ENCODE measurements at regions not wholly inside any gene's neighbourhood (a gene's known extent, or its start where the extent isn't known, plus 50 kb on each side); places are given as distances from the start of the nearest gene placed in this dataset.
A peak's percentile ranks its signal among the peaks of the same experiment; 100 is the strongest.

DNA sequence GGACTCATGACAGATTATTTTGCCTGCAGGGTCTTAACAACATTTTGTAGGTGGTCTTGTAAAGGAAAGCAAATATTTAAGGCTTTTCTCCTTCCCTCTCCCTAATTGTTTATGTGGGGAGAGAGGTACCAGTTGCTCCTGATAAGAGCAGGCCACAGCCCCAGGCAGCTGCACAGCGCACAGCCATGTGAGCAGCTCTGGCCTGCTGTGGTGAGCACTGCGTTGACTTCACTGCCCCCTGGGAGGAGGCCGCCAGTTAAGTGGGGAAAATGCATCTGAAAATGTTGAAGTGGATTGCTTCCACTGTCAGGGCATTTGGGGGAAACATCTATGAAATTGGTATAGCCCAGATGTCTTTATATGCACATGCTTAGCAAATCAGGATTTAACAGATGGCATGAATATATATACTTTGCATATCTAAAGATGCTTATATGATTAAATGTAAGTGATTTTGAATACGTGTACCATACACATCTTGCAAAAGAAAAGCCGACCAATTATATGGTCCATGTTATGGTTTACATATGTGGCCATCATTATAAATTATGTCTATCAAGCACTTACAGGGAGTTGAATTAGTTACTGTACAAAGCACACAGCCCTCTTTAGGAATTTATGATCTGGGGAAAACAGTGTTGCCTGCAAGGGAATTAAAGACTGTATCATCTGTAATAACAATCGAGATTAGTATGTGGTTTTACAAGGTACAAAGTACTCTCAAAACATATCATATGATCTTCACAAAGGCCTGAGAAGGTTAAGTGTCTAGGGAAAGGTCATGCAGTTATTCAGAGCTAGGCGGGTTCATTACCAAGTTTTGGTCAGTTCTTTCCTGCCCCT, 132.1 kb downstream of the RHOU start:
- H3K4me1 ChIP-seq (ENCODE audit: control insufficient read depth in 2 of 2, insufficient read depth in 2 of 2, low read length in 2 of 2), result peaks cover 12 to 20% of the 10 kb centered on the region in 2 donors
- no peaks in the 10 kb centered on the region for H3K9me3 ChIP-seq (ENCODE audit: control insufficient read depth in 2 of 2, low read length in 2 of 2)
- no peak overlapping the region for H3K9ac ChIP-seq (ENCODE audit: low read depth in 1 of 2, low read length in 2 of 2)
- no peaks in the 10 kb centered on the region for H3K36me3 ChIP-seq (ENCODE audit: control insufficient read depth in 2 of 2, insufficient read depth in 2 of 2, low read length in 2 of 2)
- no peaks in the 10 kb centered on the region for H3K27me3 ChIP-seq (ENCODE audit: control insufficient read depth in 2 of 2, insufficient read depth in 2 of 2, low read length in 2 of 2)
- H3K27ac ChIP-seq (ENCODE audit: low read depth in 2 of 2, low read length in 2 of 2), result no peak overlapping the region
- H3K4me3 ChIP-seq (ENCODE audit: low read length in 2 of 2), result no peak overlapping the region

DNA sequence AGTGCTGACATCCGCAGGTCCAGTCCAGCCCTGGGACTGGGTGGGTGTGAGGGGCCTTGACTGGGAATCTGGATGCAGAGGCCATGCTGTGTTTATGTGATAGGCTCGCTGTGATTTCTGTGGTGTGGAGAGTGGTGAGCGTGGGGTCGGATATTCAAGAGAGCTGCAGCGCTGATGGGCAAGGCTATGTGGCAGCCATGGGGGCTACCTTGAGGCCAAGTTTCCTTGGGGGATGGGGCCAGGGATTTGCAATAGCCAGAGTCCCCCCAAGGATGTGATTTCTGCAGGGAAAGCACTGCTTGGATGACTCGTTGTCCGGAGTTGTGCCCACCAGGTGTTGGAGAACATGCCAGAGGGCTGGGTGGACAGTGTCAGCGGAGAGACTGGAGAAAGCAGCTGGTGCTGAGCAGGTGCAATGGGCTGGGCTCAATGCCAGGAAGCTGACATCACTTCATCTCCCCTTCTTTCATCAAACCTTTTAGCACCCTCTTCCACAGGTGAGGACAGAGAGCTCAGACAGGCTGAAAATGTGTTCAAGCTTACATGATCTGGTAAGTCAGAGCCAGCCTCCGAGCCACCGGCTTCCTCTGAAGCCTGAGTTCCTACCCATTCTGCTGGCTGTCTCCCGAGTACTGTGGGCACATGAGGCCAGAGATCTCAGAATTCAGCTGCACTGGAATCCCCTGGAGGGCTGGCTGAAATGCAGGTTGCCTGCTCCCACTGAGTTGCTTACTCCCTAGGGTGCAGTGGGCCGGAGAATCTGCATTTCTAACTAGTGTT, 132.9 kb downstream of the RHOU start:
- Histone ChIP-seq H3K4me1 (ENCODE audit: control insufficient read depth in 2 of 2, insufficient read depth in 2 of 2, low read length in 2 of 2) (peaks cover 12 to 20% of the 10 kb centered on the region in 2 donors), H3K27ac (ENCODE audit: low read depth in 2 of 2, low read length in 2 of 2) (no peak overlapping the region), H3K36me3 (ENCODE audit: control insufficient read depth in 2 of 2, insufficient read depth in 2 of 2, low read length in 2 of 2) (no peaks in the 10 kb centered on the region), H3K9ac (ENCODE audit: low read depth in 1 of 2, low read length in 2 of 2) (no peak overlapping the region), H3K9me3 (ENCODE audit: control insufficient read depth in 2 of 2, low read length in 2 of 2) (no peaks in the 10 kb centered on the region), H3K27me3 (ENCODE audit: control insufficient read depth in 2 of 2, insufficient read depth in 2 of 2, low read length in 2 of 2) (no peaks in the 10 kb centered on the region), H3K4me3 (ENCODE audit: low read length in 2 of 2) (no peak overlapping the region)

DNA sequence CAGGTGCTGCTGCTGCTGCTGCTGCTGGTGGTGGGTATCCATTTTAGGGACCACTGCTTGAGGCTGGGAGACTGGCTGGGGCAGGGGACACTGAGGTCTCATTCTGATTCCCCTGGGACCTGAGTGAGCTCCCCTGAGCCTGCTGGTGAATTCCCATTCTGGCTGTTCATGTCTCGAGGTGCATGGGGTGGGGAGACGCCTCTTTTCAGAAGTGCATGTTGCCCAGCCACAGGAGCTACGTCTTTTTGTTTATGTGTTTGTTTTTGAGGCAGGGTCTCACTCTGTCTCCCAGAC, 133.4 kb downstream of the RHOU start:
- Histone ChIP-seq H3K27ac (ENCODE audit: low read depth in 2 of 2, low read length in 2 of 2) (no peak overlapping the region), H3K4me1 (ENCODE audit: control insufficient read depth in 2 of 2, insufficient read depth in 2 of 2, low read length in 2 of 2) (peaks cover 12 to 17% of the 10 kb centered on the region in 2 donors), H3K4me3 (ENCODE audit: low read length in 2 of 2) (no peak overlapping the region), H3K27me3 (ENCODE audit: control insufficient read depth in 2 of 2, insufficient read depth in 2 of 2, low read length in 2 of 2) (no peaks in the 10 kb centered on the region), H3K9ac (ENCODE audit: low read depth in 1 of 2, low read length in 2 of 2) (no peak overlapping the region), H3K9me3 (ENCODE audit: control insufficient read depth in 2 of 2, low read length in 2 of 2) (no peaks in the 10 kb centered on the region), H3K36me3 (ENCODE audit: control insufficient read depth in 2 of 2, insufficient read depth in 2 of 2, low read length in 2 of 2) (no peaks in the 10 kb centered on the region)

DNA sequence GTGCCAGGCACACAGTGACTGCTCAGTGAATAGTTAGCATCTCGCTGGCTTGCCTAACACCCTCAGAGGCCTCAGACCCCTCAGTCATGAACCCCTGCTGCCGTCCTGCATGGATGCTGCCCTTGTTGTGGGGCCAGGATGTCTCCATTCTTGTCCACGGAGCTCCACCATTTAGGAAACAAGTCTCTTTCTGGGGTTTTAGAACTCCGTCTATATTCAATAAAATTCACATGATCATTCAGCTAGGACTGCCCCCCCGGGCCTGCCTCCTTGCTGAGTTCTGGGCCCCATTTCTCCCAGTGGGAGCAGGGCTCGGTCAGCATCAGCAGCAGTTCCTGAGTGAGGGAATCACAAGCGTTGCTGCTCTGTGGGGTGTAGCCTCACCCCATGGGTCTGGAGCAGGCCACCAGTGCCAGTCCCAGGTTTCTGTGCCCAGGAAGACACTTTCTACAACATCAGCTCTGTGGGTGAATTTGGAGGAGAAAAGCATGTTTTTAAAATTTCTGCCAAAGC, 134.1 kb downstream of the RHOU start:
- Histone ChIP-seq H3K36me3 (ENCODE audit: control insufficient read depth in 2 of 2, insufficient read depth in 2 of 2, low read length in 2 of 2) (no peaks in the 10 kb centered on the region), H3K27me3 (ENCODE audit: control insufficient read depth in 2 of 2, insufficient read depth in 2 of 2, low read length in 2 of 2) (no peaks in the 10 kb centered on the region), H3K9me3 (ENCODE audit: control insufficient read depth in 2 of 2, low read length in 2 of 2) (no peaks in the 10 kb centered on the region), H3K9ac (ENCODE audit: low read depth in 1 of 2, low read length in 2 of 2) (no peak overlapping the region), H3K27ac (ENCODE audit: low read depth in 2 of 2, low read length in 2 of 2) (no peak overlapping the region), H3K4me3 (ENCODE audit: low read length in 2 of 2) (no peak overlapping the region), H3K4me1 (ENCODE audit: control insufficient read depth in 2 of 2, insufficient read depth in 2 of 2, low read length in 2 of 2) (peaks cover 8 to 10% of the 10 kb centered on the region in 2 donors)

DNA sequence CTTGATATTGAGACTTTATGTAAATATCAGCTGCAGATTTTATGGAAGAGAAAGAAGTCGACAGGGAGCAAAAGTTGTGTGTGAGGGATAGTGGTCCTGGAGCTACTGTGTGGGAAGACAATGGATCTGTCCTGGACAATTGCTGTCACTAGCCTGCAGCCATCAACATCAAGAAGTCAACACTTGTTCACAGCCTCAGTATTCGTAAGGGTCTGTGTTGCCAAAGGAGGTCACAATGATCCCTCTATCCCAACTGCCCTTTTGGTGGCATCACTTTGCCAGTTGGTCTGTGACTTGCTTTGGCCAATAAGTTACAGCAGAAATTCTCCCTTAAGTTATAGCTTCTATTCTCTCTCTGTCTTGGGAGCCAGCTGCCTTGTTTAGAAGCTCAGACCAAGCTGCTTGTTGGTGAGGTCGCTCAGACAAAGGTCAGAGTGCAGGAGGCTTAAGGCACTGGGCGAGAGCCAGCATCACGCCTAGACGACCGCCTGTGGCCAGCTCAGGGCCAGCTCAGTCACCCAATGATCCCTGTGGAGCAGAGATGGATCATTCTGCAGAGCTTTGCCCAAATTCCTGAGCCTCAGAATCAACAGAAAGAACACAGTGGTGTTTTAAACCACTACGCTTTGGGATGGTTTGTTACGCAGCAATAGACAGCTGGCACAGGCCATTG, 134.9 kb downstream of the RHOU start:
- Histone ChIP-seq H3K4me3 (ENCODE audit: low read length in 2 of 2) (no peak overlapping the region), H3K36me3 (ENCODE audit: control insufficient read depth in 2 of 2, insufficient read depth in 2 of 2, low read length in 2 of 2) (no peaks in the 10 kb centered on the region), H3K27me3 (ENCODE audit: control insufficient read depth in 2 of 2, insufficient read depth in 2 of 2, low read length in 2 of 2) (no peaks in the 10 kb centered on the region), H3K27ac (ENCODE audit: low read depth in 2 of 2, low read length in 2 of 2) (no peak overlapping the region), H3K9me3 (ENCODE audit: control insufficient read depth in 2 of 2, low read length in 2 of 2) (no peaks in the 10 kb centered on the region), H3K9ac (ENCODE audit: low read depth in 1 of 2, low read length in 2 of 2) (no peak overlapping the region), H3K4me1 (ENCODE audit: control insufficient read depth in 2 of 2, insufficient read depth in 2 of 2, low read length in 2 of 2) (peaks cover 7 to 8% of the 10 kb centered on the region in 2 donors)

DNA sequence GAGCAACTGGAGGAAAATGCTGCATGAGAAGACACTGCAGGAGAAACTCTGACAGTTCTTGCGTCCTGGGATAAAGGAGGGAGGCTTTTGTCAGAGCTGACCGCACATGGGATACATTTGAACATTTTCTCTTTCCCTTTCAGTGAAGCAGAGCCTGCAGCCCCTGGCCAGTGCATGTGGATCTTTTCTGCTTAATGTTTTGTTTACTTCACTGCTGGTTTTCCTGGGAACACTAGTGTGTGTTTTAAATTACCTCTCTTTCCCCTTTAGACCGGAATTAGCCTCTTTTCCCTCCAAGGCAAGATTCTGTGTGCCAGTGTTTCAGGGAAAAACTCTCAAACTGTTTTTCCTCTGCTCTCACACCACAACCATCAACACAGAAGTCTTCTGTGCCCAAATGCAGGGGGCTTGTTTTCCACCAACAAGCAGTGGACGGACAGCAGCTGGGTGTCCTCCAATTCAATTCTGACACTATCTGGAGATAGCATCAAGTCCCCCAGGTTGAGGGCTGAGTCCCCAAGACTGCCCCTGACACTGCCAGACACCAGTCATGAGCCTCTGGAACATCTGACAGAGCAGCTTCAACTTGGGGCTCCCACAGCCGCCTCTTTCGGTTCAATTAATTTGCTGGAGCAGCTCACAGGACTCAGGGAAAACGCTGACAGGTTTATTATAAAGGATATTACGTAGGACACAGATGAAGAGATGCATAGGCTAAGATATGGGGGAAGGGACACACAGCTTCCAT, 136.2 kb downstream of the RHOU start:
- no peaks in the 10 kb centered on the region for H3K9me3 ChIP-seq (ENCODE audit: control insufficient read depth in 2 of 2, low read length in 2 of 2)
- H3K4me1 ChIP-seq (ENCODE audit: control insufficient read depth in 2 of 2, insufficient read depth in 2 of 2, low read length in 2 of 2), result peaks cover 7 to 8% of the 10 kb centered on the region in 2 donors
- H3K27ac ChIP-seq (ENCODE audit: low read depth in 2 of 2, low read length in 2 of 2), result peak overlapping the region; percentile 29 to 40
- H3K4me3 ChIP-seq (ENCODE audit: low read length in 2 of 2), result no peak overlapping the region
- H3K9ac ChIP-seq (ENCODE audit: low read depth in 1 of 2, low read length in 2 of 2), result no peak overlapping the region
- H3K36me3 ChIP-seq (ENCODE audit: control insufficient read depth in 2 of 2, insufficient read depth in 2 of 2, low read length in 2 of 2), result no peaks in the 10 kb centered on the region
- no peaks in the 10 kb centered on the region for H3K27me3 ChIP-seq (ENCODE audit: control insufficient read depth in 2 of 2, insufficient read depth in 2 of 2, low read length in 2 of 2)

DNA sequence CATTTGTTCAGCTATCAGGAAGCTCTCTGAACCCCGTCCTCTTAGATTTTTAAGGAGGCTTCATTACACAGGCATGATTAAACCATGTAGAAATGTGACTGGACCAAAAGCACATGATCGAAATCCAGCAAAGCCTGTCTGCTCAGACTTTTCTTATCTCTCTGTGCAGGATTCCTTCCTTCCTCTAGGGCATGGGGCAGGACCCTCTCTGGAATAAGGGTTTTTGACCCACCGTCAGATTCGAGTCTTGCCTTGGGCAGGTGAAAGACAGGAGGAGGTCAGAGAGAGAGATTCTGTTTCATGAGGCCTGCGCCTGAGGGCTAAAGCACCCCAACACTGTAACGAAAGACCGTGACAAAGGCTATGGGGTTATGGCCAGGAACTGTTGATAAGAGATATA, 136.8 kb downstream of the RHOU start:
- Histone ChIP-seq H3K27ac (ENCODE audit: low read depth in 2 of 2, low read length in 2 of 2) (peak overlapping the region in 1 of 2 donors; percentile 29), H3K9ac (ENCODE audit: low read depth in 1 of 2, low read length in 2 of 2) (no peak overlapping the region), H3K36me3 (ENCODE audit: control insufficient read depth in 2 of 2, insufficient read depth in 2 of 2, low read length in 2 of 2) (no peaks in the 10 kb centered on the region), H3K9me3 (ENCODE audit: control insufficient read depth in 2 of 2, low read length in 2 of 2) (no peaks in the 10 kb centered on the region), H3K4me1 (ENCODE audit: control insufficient read depth in 2 of 2, insufficient read depth in 2 of 2, low read length in 2 of 2) (peaks cover 7 to 8% of the 10 kb centered on the region in 2 donors), H3K27me3 (ENCODE audit: control insufficient read depth in 2 of 2, insufficient read depth in 2 of 2, low read length in 2 of 2) (no peaks in the 10 kb centered on the region), H3K4me3 (ENCODE audit: low read length in 2 of 2) (no peak overlapping the region)

DNA sequence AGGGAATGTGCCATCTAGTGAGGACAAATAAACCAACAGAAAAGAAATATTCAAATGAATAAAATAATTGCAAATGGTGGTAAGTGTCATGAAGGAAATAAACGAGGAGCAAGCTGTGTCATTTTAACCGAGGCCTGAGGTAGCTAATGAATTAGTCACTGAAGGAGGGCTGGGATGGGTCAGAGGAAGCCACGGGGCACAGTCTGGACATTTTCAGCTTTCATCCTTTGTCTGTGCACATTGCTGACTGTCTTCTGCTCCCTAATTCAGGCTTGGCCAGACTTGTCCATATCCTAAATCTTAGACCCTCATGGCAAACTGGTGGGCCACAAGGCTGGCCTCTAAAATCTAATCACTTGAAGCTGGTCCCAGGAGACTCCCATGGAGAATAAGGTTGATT, 138.4 kb downstream of the RHOU start:
- no peak overlapping the region for H3K27ac ChIP-seq (ENCODE audit: low read depth in 2 of 2, low read length in 2 of 2)
- H3K27me3 ChIP-seq (ENCODE audit: control insufficient read depth in 2 of 2, insufficient read depth in 2 of 2, low read length in 2 of 2), result no peaks in the 10 kb centered on the region
- no peaks in the 10 kb centered on the region for H3K4me1 ChIP-seq (ENCODE audit: control insufficient read depth in 2 of 2, insufficient read depth in 2 of 2, low read length in 2 of 2)
- no peaks in the 10 kb centered on the region for H3K36me3 ChIP-seq (ENCODE audit: control insufficient read depth in 2 of 2, insufficient read depth in 2 of 2, low read length in 2 of 2)
- no peak overlapping the region for H3K9ac ChIP-seq (ENCODE audit: low read depth in 1 of 2, low read length in 2 of 2)
- H3K9me3 ChIP-seq (ENCODE audit: control insufficient read depth in 2 of 2, low read length in 2 of 2), result no peaks in the 10 kb centered on the region
- no peak overlapping the region for H3K4me3 ChIP-seq (ENCODE audit: low read length in 2 of 2)

DNA sequence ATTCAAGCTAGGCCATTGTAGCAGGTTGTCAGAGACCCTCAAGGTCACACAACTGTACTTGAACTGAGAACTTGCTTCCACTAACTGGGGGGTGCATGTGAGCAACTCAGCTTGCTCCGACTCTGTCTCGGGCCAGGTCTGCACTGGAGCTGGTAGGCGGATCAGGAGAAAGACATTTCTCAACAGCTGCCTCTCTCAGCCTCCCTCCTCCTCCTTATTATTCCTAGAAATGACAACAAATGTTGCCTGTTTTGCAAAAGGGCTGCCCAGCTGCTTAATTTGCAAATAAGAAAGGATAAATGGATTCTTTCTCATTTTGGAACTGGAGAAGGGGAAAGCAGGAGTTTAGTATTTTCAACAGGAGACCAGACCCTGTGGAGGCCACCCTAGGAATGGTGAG, 140.5 kb downstream of the RHOU start:
- no peaks in the 10 kb centered on the region for H3K36me3 ChIP-seq (ENCODE audit: control insufficient read depth in 2 of 2, insufficient read depth in 2 of 2, low read length in 2 of 2)
- no peak overlapping the region for H3K27ac ChIP-seq (ENCODE audit: low read depth in 2 of 2, low read length in 2 of 2)
- no peak overlapping the region for H3K9ac ChIP-seq (ENCODE audit: low read depth in 1 of 2, low read length in 2 of 2)

More for the DNA sequence above, 140.5 kb downstream of the RHOU start:
- Histone ChIP-seq H3K9me3 (ENCODE audit: control insufficient read depth in 2 of 2, low read length in 2 of 2) (no peaks in the 10 kb centered on the region), H3K27me3 (ENCODE audit: control insufficient read depth in 2 of 2, insufficient read depth in 2 of 2, low read length in 2 of 2) (no peaks in the 10 kb centered on the region), H3K4me3 (ENCODE audit: low read length in 2 of 2) (no peak overlapping the region), H3K4me1 (ENCODE audit: control insufficient read depth in 2 of 2, insufficient read depth in 2 of 2, low read length in 2 of 2) (no peaks in the 10 kb centered on the region)
